WTC11 (cell line): ENCODE measurements at regions not wholly inside any gene's neighbourhood (a gene's known extent, or its start where the extent isn't known, plus 50 kb on each side); places are given as distances from the start of the nearest gene placed in this dataset.

Source experiments
- ATF3 ChIP-seq: sonication (generic); formaldehyde crosslinking; conservative IDR thresholded peaks from 2 replicates; pipeline ENCODE4 v1.8.1; 2022; ENCODE audit warnings: mild to moderate bottlenecking, missing genetic modification reagents
- CDX4 ChIP-seq: fragments of 250-450 bp; sonication (Bioruptor Pico); IDR thresholded peaks from 2 replicates; pipeline ENCODE4 v1.9.0; 2021; ENCODE audit warnings: moderate library complexity, mild to moderate bottlenecking, inconsistent platforms, borderline replicate concordance
- CREB1 ChIP-seq: sonication (generic); formaldehyde crosslinking; IDR thresholded peaks from 2 replicates; pipeline ENCODE4 v1.8.0; 2023; ENCODE audit warnings: mild to moderate bottlenecking, missing genetic modification reagents
- CREM ChIP-seq: sonication (generic); formaldehyde crosslinking; IDR thresholded peaks from 2 replicates; pipeline ENCODE4 v1.8.1; 2022; ENCODE audit warnings: mild to moderate bottlenecking, missing genetic modification reagents, moderate library complexity
- CTCF ChIP-seq: fragments of 200-600 bp; IDR thresholded peaks from 2 replicates; pipeline ENCODE4 v1.8.0; 2022; ENCODE audit warnings: antibody characterized with exemption
- MAX ChIP-seq: sonication (generic); formaldehyde crosslinking; IDR thresholded peaks from 2 replicates; pipeline ENCODE4 v1.8.0; 2022; ENCODE audit warnings: mild to moderate bottlenecking, missing genetic modification reagents
- NFYB ChIP-seq: sonication (generic); formaldehyde crosslinking; conservative IDR thresholded peaks from 2 replicates; pipeline ENCODE4 v1.8.0; 2022; ENCODE audit warnings: low read depth, missing genetic modification reagents
- TEAD4 ChIP-seq: sonication (generic); formaldehyde crosslinking; IDR thresholded peaks from 2 replicates; pipeline ENCODE4 v1.8.0; 2022; ENCODE audit warnings: mild to moderate bottlenecking, missing genetic modification reagents

- no peak for TF ChIP-seq CTCF
- TF ChIP-seq CREM: no peak
- TF ChIP-seq CREB1 (CRISPR knock-in tag): no peak
- no peak for TF ChIP-seq CDX4 (CRISPR knock-in tag)
- no peak for TF ChIP-seq MAX (CRISPR knock-in tag)
- no peak for TF ChIP-seq TEAD4 (CRISPR knock-in tag)
- TF ChIP-seq ATF3 (CRISPR knock-in tag): no peak
- TF ChIP-seq NFYB (CRISPR knock-in tag): no peak
These were observed 374.5 kb downstream of the TEX13C start for GRCh38 chrX:125694171-125694570.
